ENCODE measurements at regions not wholly inside any gene's neighbourhood (a gene's known extent, or its start where the extent isn't known, plus 50 kb on each side); places are given as distances from the start of the nearest gene placed in this dataset.

DNA sequence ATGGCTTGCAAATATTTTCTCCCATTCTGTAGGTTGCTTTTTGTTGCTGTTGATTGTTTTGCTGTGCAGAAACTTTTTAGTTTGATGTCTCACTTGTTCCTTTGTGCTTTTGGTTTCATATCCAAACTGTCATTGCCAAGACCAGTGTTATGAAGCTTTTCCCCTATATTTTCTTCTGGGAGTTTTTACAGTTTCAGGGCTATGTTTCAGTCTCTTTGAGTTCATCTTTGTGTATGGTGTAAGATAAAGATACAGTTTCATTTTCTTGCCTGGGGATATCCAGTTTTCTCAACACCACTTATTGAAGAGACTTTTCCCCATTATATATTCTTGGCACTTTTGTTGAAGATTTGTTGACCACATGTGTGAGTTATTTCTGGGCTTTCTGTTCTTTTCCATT, 139.9 kb downstream of the MRPL57 start:
- Histone ChIP-seq H3K36me3 (ENCODE audit: control insufficient read depth in 3 of 3, insufficient read depth in 2 of 3, low read depth in 1 of 3, low read length in 3 of 3) (no peaks in the 10 kb centered on the region), H3K4me3 (ENCODE audit: low read depth in 1 of 3, low read length in 3 of 3) (no peak overlapping the region), H3K4me1 (ENCODE audit: control insufficient read depth in 3 of 3, insufficient read depth in 2 of 3, low read depth in 1 of 3, low read length in 2 of 3) (no peaks in the 10 kb centered on the region), H3K9me3 (ENCODE audit: control insufficient read depth in 2 of 2, insufficient read depth in 1 of 2, low read depth in 1 of 2, low read length in 1 of 2) (peaks cover 0 to 2% of the 10 kb centered on the region in 2 donors), H3K27me3 (ENCODE audit: control insufficient read depth in 3 of 3, insufficient read depth in 3 of 3, low read length in 3 of 3) (no peaks in the 10 kb centered on the region), H3K27ac (ENCODE audit: low read depth in 1 of 3, low read length in 2 of 3) (no peak overlapping the region)
- no peak for DNase-seq
- FAIRE-seq: no peak

GRCh38 chr13:21318891-21319532, 140.1 kb downstream of the ZDHHC20 start:
- no peaks in the 10 kb centered on the region for H3K27me3 ChIP-seq (ENCODE audit: control insufficient read depth in 3 of 3, insufficient read depth in 3 of 3, low read length in 3 of 3)
- H3K4me1 ChIP-seq (ENCODE audit: control insufficient read depth in 3 of 3, insufficient read depth in 2 of 3, low read depth in 1 of 3, low read length in 2 of 3): no peaks in the 10 kb centered on the region
- DNase-seq (no peak), FAIRE-seq (no peak)
- no peak overlapping the region for H3K27ac ChIP-seq (ENCODE audit: low read depth in 1 of 3, low read length in 2 of 3)
- WGBS, 3 donors: 59 to 86% (median 81%) methylated on average over 41 to 50 of the region's 50 CpGs
- H3K36me3 ChIP-seq (ENCODE audit: control insufficient read depth in 3 of 3, insufficient read depth in 2 of 3, low read depth in 1 of 3, low read length in 3 of 3): no peaks in the 10 kb centered on the region
- H3K4me3 ChIP-seq (ENCODE audit: low read depth in 1 of 3, low read length in 3 of 3): no peak overlapping the region
- H3K9me3 ChIP-seq (ENCODE audit: control insufficient read depth in 2 of 2, insufficient read depth in 1 of 2, low read depth in 1 of 2, low read length in 1 of 2): peaks cover 0 to 2% of the 10 kb centered on the region in 2 donors

DNA sequence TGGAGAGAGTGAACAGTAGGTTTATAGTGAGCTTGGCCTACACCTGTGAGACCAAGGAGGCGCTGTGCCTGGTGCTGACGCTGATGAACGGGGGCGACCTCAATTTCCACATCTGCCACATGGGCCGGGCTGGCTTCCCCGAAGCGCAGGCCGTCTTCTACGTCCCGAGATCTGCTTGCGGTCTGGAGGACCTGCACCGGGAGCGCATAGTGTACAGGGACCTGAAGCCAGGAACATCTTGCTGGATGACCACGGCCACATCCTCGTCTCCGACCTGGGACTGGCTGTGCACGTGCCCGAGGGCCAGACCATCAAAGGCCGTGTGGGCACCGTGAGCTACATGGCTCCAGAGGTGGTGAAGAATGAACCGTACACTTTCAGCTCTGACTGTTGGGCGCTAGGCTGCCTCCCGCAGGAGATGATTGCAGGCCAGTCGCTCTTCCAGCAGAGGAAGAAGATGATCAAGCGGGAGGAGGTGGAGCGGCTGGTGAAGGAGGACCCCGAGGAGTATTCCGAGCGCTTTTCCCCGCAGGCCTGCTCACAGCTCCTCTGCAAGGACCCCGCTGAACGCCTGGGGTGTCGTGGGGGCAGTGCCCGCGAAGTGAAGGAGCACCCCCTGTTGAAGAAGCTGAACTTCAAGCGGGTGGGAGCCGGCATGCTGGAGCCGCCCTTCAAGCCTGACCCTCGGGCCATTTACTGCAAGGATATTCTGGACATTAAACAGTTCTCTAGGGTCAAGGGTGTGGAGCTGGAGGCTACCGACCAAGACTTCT, 139.0 kb downstream of the ZDHHC20 start:
- no peak overlapping the region for H3K27ac ChIP-seq (ENCODE audit: low read depth in 1 of 3, low read length in 2 of 3)
- no peaks in the 10 kb centered on the region for H3K4me1 ChIP-seq (ENCODE audit: control insufficient read depth in 3 of 3, insufficient read depth in 2 of 3, low read depth in 1 of 3, low read length in 2 of 3)
- no peak for DNase-seq
- H3K36me3 ChIP-seq (ENCODE audit: control insufficient read depth in 3 of 3, insufficient read depth in 2 of 3, low read depth in 1 of 3, low read length in 3 of 3): no peaks in the 10 kb centered on the region
- H3K9me3 ChIP-seq (ENCODE audit: control insufficient read depth in 2 of 2, insufficient read depth in 1 of 2, low read depth in 1 of 2, low read length in 1 of 2): peaks cover 0 to 2% of the 10 kb centered on the region in 2 donors
- FAIRE-seq: no peak
- no peak overlapping the region for H3K4me3 ChIP-seq (ENCODE audit: low read depth in 1 of 3, low read length in 3 of 3)
- no peaks in the 10 kb centered on the region for H3K27me3 ChIP-seq (ENCODE audit: control insufficient read depth in 3 of 3, insufficient read depth in 3 of 3, low read length in 3 of 3)
- 96 to 97% (median 97%) methylated on average over 40 of the region's 40 CpGs for WGBS, 3 donors

DNA sequence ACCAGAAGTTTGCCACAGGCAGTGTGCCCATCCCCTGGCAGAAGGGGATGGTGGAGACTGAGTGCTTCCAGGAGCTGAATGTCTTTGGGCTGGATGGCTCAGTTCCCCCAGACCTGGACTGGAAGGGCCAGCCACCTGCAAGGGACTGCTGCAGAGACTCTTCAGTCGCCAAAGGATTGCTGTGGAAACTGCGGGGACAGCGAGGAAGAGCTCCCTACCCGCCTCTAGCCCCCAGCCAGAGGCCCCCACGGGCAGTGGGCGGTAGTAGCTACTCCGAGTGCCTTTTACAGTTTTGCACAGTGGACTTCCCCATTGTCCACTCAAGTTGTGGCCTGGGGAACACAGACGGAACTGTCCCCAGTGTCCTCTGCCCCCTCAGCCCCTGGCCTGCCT, 138.5 kb downstream of the ZDHHC20 start:
- no peak overlapping the region for H3K4me3 ChIP-seq (ENCODE audit: low read depth in 1 of 3, low read length in 3 of 3)
- peaks cover 0 to 2% of the 10 kb centered on the region in 2 donors for H3K9me3 ChIP-seq (ENCODE audit: control insufficient read depth in 2 of 2, insufficient read depth in 1 of 2, low read depth in 1 of 2, low read length in 1 of 2)
- no peaks in the 10 kb centered on the region for H3K36me3 ChIP-seq (ENCODE audit: control insufficient read depth in 3 of 3, insufficient read depth in 2 of 3, low read depth in 1 of 3, low read length in 3 of 3)
- no peaks in the 10 kb centered on the region for H3K27me3 ChIP-seq (ENCODE audit: control insufficient read depth in 3 of 3, insufficient read depth in 3 of 3, low read length in 3 of 3)
- H3K4me1 ChIP-seq (ENCODE audit: control insufficient read depth in 3 of 3, insufficient read depth in 2 of 3, low read depth in 1 of 3, low read length in 2 of 3): no peaks in the 10 kb centered on the region
- no peak for FAIRE-seq
- H3K27ac ChIP-seq (ENCODE audit: low read depth in 1 of 3, low read length in 2 of 3): no peak overlapping the region
- no peak for DNase-seq
- WGBS, 3 donors: 89 to 91% (median 91%) methylated on average over 8 of the region's 8 CpGs

DNA sequence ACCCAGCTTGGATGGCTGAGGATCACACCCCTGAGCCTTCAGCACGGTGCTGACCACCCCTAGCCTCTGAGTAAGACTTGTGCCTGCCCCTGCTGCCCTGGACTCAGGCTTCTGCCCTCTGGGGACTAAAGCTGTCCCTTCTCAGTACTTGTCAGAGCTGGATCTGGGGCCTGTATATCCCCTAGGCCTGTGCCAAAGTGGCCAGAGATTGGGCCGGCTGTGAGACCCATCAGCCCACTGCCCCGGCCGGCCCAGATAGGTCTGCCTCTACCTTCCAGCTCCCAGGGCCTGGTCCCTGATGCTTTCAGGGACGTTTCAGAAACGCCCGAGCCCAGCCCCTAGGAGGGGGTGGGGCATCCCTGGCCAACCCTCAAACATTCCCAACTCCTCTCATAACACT, 137.8 kb downstream of the ZDHHC20 start:
- no peak for FAIRE-seq
- H3K27ac ChIP-seq (ENCODE audit: low read depth in 1 of 3, low read length in 2 of 3): no peak overlapping the region
- 76 to 84% (median 80%) methylated on average over 7 of the region's 7 CpGs for WGBS, 3 donors
- H3K9me3 ChIP-seq (ENCODE audit: control insufficient read depth in 2 of 2, insufficient read depth in 1 of 2, low read depth in 1 of 2, low read length in 1 of 2): peaks cover 0 to 2% of the 10 kb centered on the region in 2 donors
- no peaks in the 10 kb centered on the region for H3K36me3 ChIP-seq (ENCODE audit: control insufficient read depth in 3 of 3, insufficient read depth in 2 of 3, low read depth in 1 of 3, low read length in 3 of 3)
- no peak overlapping the region for H3K4me3 ChIP-seq (ENCODE audit: low read depth in 1 of 3, low read length in 3 of 3)
- DNase-seq: no peak
- H3K27me3 ChIP-seq (ENCODE audit: control insufficient read depth in 3 of 3, insufficient read depth in 3 of 3, low read length in 3 of 3): no peaks in the 10 kb centered on the region
- H3K4me1 ChIP-seq (ENCODE audit: control insufficient read depth in 3 of 3, insufficient read depth in 2 of 3, low read depth in 1 of 3, low read length in 2 of 3): no peaks in the 10 kb centered on the region

DNA sequence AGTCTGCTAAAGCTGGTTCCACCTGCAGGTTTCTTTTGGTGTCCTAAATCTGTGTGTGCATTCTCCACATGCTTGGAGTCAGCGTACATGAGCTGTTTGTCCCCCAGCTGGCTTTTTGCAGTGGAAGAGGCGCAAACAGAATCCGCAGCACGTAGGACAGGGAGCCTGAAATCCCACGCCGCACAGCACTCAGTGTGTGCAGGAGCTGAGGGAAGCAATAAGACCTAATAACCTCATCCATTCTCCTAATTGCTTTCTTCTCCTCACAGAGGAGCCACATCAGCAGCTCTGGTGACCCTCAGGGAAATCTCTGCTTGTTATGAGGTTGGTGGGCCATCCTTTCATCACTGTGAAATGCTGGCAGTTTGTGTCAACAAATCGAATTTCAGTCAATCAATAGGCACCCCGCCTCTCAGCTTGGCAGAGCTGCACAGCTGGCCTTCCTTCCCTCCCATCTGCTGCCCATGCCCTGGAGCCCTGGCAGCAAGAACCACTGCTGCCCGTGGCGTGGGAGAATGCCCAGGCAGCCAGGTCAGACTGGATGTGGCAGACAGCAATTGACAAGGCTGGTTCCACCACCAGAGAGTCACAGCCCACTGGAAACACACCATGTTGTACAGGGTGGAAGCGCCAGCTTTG, 136.7 kb downstream of the ZDHHC20 start:
- Histone ChIP-seq H3K4me1 (ENCODE audit: control insufficient read depth in 3 of 3, insufficient read depth in 2 of 3, low read depth in 1 of 3, low read length in 2 of 3) (no peaks in the 10 kb centered on the region), H3K27ac (ENCODE audit: low read depth in 1 of 3, low read length in 2 of 3) (no peak overlapping the region), H3K4me3 (ENCODE audit: low read depth in 1 of 3, low read length in 3 of 3) (no peak overlapping the region), H3K27me3 (ENCODE audit: control insufficient read depth in 3 of 3, insufficient read depth in 3 of 3, low read length in 3 of 3) (no peaks in the 10 kb centered on the region), H3K36me3 (ENCODE audit: control insufficient read depth in 3 of 3, insufficient read depth in 2 of 3, low read depth in 1 of 3, low read length in 3 of 3) (no peaks in the 10 kb centered on the region), H3K9me3 (ENCODE audit: control insufficient read depth in 2 of 2, insufficient read depth in 1 of 2, low read depth in 1 of 2, low read length in 1 of 2) (peaks cover 0 to 2% of the 10 kb centered on the region in 2 donors)
- DNase-seq (no peak), FAIRE-seq (no peak)
- 69 to 79% (median 78%) methylated on average over 11 of the region's 11 CpGs for WGBS, 3 donors

All from small intestine (tissue), 7 donors.